ENCODE measurements at regions not wholly inside any gene's neighbourhood (a gene's known extent, or its start where the extent isn't known, plus 50 kb on each side); places are given as distances from the start of the nearest gene placed in this dataset.

DNA sequence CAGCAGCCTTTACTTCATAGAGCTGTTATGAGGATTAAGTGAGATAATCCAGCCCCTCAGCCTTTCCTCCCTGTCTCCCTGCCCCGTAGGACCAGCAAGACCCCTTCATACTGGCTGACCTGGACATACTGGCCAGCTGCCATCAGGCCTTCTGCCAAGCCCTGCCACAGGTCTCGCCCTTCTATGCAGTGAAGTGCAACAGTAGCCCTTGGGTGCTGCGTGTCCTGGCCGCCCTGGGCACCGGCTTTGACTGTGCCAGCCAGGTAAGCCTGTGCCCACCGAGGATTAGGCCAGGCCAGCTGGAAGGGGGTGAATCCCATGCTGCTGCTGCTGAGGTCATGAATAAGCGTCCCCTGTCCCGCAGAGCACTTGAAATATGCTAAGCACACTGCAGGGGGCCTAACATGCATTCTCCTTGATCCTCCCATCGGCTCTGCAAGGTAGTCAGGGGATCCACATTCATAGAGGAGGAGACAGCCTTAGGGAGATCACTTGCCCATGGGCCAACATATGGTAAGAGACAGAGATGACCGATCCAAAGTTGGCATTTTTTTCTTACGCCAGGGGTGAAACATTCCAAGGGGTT, 73.3 kb upstream of the TINAGL1 start:
- TF ChIP-seq, protein P1, sequence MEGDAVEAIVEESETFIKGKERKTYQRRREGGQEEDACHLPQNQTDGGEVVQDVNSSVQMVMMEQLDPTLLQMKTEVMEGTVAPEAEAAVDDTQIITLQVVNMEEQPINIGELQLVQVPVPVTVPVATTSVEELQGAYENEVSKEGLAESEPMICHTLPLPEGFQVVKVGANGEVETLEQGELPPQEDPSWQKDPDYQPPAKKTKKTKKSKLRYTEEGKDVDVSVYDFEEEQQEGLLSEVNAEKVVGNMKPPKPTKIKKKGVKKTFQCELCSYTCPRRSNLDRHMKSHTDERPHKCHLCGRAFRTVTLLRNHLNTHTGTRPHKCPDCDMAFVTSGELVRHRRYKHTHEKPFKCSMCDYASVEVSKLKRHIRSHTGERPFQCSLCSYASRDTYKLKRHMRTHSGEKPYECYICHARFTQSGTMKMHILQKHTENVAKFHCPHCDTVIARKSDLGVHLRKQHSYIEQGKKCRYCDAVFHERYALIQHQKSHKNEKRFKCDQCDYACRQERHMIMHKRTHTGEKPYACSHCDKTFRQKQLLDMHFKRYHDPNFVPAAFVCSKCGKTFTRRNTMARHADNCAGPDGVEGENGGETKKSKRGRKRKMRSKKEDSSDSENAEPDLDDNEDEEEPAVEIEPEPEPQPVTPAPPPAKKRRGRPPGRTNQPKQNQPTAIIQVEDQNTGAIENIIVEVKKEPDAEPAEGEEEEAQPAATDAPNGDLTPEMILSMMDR (IDR thresholded peaks at IDR 0.05; ENCODE audit: low read length) = no peak
- TF ChIP-seq EZH2 (IDR thresholded peaks at IDR 0.05; ENCODE audit: borderline replicate concordance, low read length) = no peak
